Body of pancreas (tissue), 4 donors: ENCODE measurements at regions not wholly inside any gene's neighbourhood (a gene's known extent, or its start where the extent isn't known, plus 50 kb on each side); places are given as distances from the start of the nearest gene placed in this dataset.

Source experiments
- CTCF ChIP-seq, 7 experiments: fragments of 450-650 bp in 4 of 7; fragments of 200-600 bp in 3 of 7; sonication (generic) in 3 of 7; IDR thresholded peaks; one replicate each; pipeline ENCODE4 v1.5.1; 2016 to 2019; ENCODE audit warnings: antibody characterized with exemption in 7 of 7
- POLR2A ChIP-seq, 3 donors: fragments of 450-650 bp; IDR thresholded peaks; one replicate each; pipeline ENCODE4 v1.6.1; 2016; ENCODE audit warnings: antibody characterized with exemption in 3 of 3, mild to moderate bottlenecking in 2 of 3

- TF ChIP-seq CTCF (IDR thresholded peaks at IDR 0.05) (no peak), POLR2A (IDR thresholded peaks at IDR 0.05) (no peak)
These were observed 2144.3 kb upstream of the C9orf72 start for GRCh38 chr9:29717631-29718030.
